GM12872 (cell line): ENCODE measurements at regions not wholly inside any gene's neighbourhood (a gene's known extent, or its start where the extent isn't known, plus 50 kb on each side); places are given as distances from the start of the nearest gene placed in this dataset.

ENCODE experiments used
- CTCF ChIP-seq: IDR thresholded peaks from 3 replicates; pipeline ENCODE4 v1.5.1; 2011; ENCODE audit warnings: low read depth, mild to moderate bottlenecking, low read length, moderate library complexity; ENCODE audit not compliant: insufficient read depth

GRCh38 chr10:78251016-78251385, 217.3 kb downstream of the RPS24 start:
- TF ChIP-seq CTCF: no peak

- TF ChIP-seq CTCF: no peak
These were observed 218.6 kb downstream of the RPS24 start for GRCh38 chr10:78252286-78252685.

GRCh38 chr10:78253063-78253853, 219.6 kb downstream of the RPS24 start:
- TF ChIP-seq CTCF: no peak

- TF ChIP-seq CTCF: no peak
These were observed 220.3 kb downstream of the RPS24 start for GRCh38 chr10:78254013-78254412.

DNA sequence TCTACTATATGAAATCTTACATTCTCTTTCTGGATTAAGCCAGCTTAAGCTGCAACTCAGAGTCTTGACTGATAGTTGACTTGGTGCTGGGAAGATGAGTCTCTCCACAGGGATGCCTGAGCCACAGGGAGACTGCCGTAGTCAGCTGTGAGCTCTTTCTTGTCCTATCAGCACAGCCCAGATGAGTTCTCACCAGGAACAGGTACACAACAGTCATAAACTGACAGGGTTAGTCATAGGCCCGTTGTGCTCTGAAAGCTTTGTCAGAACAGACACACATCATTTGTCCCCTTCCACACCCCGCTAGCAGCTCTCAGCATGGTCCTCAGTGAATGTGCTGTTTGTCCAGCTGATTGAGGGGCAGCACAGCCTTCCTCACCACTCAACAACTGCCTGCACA, 221.6 kb downstream of the RPS24 start:
- TF ChIP-seq CTCF: no peak

DNA sequence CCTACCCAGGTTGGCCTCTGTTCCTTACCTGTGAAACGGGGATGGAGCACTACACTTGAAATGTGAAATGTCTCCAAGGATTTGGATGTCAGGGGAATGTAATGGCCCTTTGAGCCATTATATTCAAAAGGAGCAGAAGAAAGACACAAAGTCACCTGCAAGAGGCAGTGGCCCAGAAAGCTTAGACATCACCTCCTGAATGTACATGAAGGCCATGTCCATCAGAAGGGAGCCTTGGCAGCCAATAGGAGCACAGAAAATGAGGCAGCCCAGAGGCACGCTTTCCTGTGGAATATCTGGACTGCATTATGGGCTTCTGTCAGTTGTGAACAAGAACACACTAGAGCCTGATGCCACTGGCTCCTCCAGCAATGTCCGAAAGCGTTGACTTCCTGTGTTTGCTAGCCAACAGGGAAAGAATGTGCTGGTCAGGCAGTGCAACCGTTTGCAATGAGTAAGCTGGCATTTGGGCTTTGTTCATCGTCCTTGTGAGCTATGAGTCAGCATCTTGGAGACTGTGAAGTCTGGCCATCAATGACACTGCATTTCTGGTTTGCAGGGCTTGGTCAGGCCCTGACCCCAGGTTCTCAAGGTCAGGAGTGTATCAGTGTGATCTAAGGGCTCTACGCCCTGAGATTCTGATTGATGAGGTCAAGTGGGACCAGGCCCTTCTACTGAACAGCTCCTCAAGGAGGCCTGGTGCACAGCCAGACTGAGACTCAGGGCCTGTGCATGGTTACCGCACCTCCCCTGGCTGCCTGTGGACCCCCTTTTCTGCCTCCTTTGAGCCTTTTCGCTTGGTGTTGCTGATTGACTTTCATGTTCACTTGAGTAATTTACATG, 222.4 kb downstream of the RPS24 start:
- TF ChIP-seq CTCF: no peak

GRCh38 chr10:78258323-78259030, 224.8 kb downstream of the RPS24 start:
- TF ChIP-seq CTCF: peak; percentile 22; the same call in 1 of the 3 replicates
